NCI-H345 (cell line): ENCODE measurements at regions not wholly inside any gene's neighbourhood (a gene's known extent, or its start where the extent isn't known, plus 50 kb on each side); places are given as distances from the start of the nearest gene placed in this dataset.

ENCODE experiments used
- DNase-seq: peaks from one replicate; lab custom pipeline; 2025; lab: John Stamatoyannopoulos, UW

GRCh38 chr15:25563596-25563995 lies 124.8 kb upstream of the UBE3A start:
- no peak for DNase-seq

- DNase-seq: no peak
Measured at GRCh38 chr15:25557926-25558325, 119.1 kb upstream of the UBE3A start.

- no peak for DNase-seq
Measured at GRCh38 chr15:25556136-25556535, 117.3 kb upstream of the UBE3A start.

- no peak for DNase-seq
Measured at GRCh38 chr15:25554640-25555039, 115.8 kb upstream of the UBE3A start.

GRCh38 chr15:25548600-25548999 lies 109.8 kb upstream of the UBE3A start:
- no peak for DNase-seq

- DNase-seq: no peak
Measured at GRCh38 chr15:25545889-25546288, 107.1 kb upstream of the UBE3A start.

- no peak for DNase-seq
Measured at GRCh38 chr15:25545017-25545416, 106.2 kb upstream of the UBE3A start.

- no peak for DNase-seq
Measured at GRCh38 chr15:25544076-25544475, 105.3 kb upstream of the UBE3A start.

- no peak for DNase-seq
Measured at GRCh38 chr15:25543196-25543595, 104.4 kb upstream of the UBE3A start.

- no peak for DNase-seq
Measured at GRCh38 chr15:25541228-25541627, 102.4 kb upstream of the UBE3A start.

GRCh38 chr15:25536801-25537611 lies 98.2 kb upstream of the UBE3A start:
- DNase-seq: no peak

GRCh38 chr15:25535866-25536265 lies 97.0 kb upstream of the UBE3A start:
- no peak for DNase-seq

GRCh38 chr15:25534293-25534692 lies 95.5 kb upstream of the UBE3A start:
- DNase-seq: no peak

- no peak for DNase-seq
Measured at GRCh38 chr15:25532269-25533140, 93.7 kb upstream of the UBE3A start.

- DNase-seq: no peak
Measured at GRCh38 chr15:25529774-25530173, 91.0 kb upstream of the UBE3A start.

- DNase-seq: no peak
Measured at GRCh38 chr15:25527118-25527517, 88.3 kb upstream of the UBE3A start.

- no peak for DNase-seq
Measured at GRCh38 chr15:25525741-25526140, 86.9 kb upstream of the UBE3A start.

GRCh38 chr15:25515633-25516032 lies 76.8 kb upstream of the UBE3A start:
- DNase-seq: no peak

- no peak for DNase-seq
Measured at GRCh38 chr15:25514522-25514921, 75.7 kb upstream of the UBE3A start.

GRCh38 chr15:25512957-25513356 lies 74.1 kb upstream of the UBE3A start:
- DNase-seq: no peak

- no peak for DNase-seq
Measured at GRCh38 chr15:25510146-25510545, 71.3 kb upstream of the UBE3A start.

- no peak for DNase-seq
Measured at GRCh38 chr15:25509703-25510102, 70.9 kb upstream of the UBE3A start.

- DNase-seq: no peak
Measured at GRCh38 chr15:25508369-25509002, 69.7 kb upstream of the UBE3A start.
